ENCODE measurements at regions not wholly inside any gene's neighbourhood (a gene's known extent, or its start where the extent isn't known, plus 50 kb on each side); places are given as distances from the start of the nearest gene placed in this dataset.
A peak's percentile ranks its signal among the peaks of the same experiment; 100 is the strongest.

GRCh38 chr6:21710216-21710615 lies 116.7 kb downstream of the SOX4 start:
- FAIRE-seq (no peak), DNase-seq (ENCODE audit: low read depth) (no peak)
- Histone ChIP-seq H3K4me3 (ENCODE audit: low read depth, low read length) (no peak overlapping the region), H3K27me3 (ENCODE audit: control insufficient read depth, insufficient read depth, low read length) (no peaks in the 10 kb centered on the region), H3K36me3 (ENCODE audit: control insufficient read depth, insufficient read depth, low read length) (no peaks in the 10 kb centered on the region)
- TF ChIP-seq, protein P1, sequence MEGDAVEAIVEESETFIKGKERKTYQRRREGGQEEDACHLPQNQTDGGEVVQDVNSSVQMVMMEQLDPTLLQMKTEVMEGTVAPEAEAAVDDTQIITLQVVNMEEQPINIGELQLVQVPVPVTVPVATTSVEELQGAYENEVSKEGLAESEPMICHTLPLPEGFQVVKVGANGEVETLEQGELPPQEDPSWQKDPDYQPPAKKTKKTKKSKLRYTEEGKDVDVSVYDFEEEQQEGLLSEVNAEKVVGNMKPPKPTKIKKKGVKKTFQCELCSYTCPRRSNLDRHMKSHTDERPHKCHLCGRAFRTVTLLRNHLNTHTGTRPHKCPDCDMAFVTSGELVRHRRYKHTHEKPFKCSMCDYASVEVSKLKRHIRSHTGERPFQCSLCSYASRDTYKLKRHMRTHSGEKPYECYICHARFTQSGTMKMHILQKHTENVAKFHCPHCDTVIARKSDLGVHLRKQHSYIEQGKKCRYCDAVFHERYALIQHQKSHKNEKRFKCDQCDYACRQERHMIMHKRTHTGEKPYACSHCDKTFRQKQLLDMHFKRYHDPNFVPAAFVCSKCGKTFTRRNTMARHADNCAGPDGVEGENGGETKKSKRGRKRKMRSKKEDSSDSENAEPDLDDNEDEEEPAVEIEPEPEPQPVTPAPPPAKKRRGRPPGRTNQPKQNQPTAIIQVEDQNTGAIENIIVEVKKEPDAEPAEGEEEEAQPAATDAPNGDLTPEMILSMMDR (IDR thresholded peaks at IDR 0.05; ENCODE audit: insufficient read depth, low read length, severe bottlenecking), result no peak

GRCh38 chr6:21710908-21711627 lies 117.5 kb downstream of the SOX4 start:
- FAIRE-seq, result no peak
- TF ChIP-seq, protein P1 (IDR thresholded peaks at IDR 0.05; ENCODE audit: insufficient read depth, low read length, severe bottlenecking), result no peak

DNA sequence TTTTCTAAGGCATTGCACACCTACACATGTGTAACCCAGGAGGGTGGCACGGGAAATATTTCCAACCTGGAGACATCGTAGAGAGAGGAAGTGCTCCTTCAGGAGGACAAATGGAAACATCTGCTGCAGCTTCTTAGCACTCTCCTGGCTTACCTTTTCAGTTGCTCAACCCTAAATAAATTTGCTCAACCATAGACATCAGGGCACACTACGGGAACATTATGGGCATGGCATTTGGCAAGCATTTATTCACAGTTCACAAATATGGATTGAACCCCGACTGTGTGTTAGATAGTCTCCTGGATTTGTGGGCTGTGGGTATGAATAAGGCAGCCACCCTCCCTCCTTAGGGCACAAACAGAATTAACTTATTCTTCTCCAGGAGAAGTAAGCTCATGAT lies 118.7 kb downstream of the SOX4 start:
- FAIRE-seq (no peak), DNase-seq (ENCODE audit: low read depth) (no peak)
- TF ChIP-seq, protein P1 (IDR thresholded peaks at IDR 0.05; ENCODE audit: insufficient read depth, low read length, severe bottlenecking), result no peak
- no peaks in the 10 kb centered on the region for H3K36me3 ChIP-seq (ENCODE audit: control insufficient read depth, insufficient read depth, low read length)
- no peak overlapping the region for H3K4me3 ChIP-seq (ENCODE audit: low read depth, low read length)
- H3K27me3 ChIP-seq (ENCODE audit: control insufficient read depth, insufficient read depth, low read length), result no peaks in the 10 kb centered on the region

More at GRCh38 chr6:21710908-21711627, 117.5 kb downstream of the SOX4 start:
- H3K27me3 ChIP-seq (ENCODE audit: control insufficient read depth, insufficient read depth, low read length), result no peaks in the 10 kb centered on the region
- H3K36me3 ChIP-seq (ENCODE audit: control insufficient read depth, insufficient read depth, low read length), result no peaks in the 10 kb centered on the region
- no peak for DNase-seq (ENCODE audit: low read depth)
- no peak overlapping the region for H3K4me3 ChIP-seq (ENCODE audit: low read depth, low read length)

GRCh38 chr6:21713481-21713880 lies 119.9 kb downstream of the SOX4 start:
- TF ChIP-seq, protein P1 (IDR thresholded peaks at IDR 0.05; ENCODE audit: insufficient read depth, low read length, severe bottlenecking), result no peak
- FAIRE-seq (no peak), DNase-seq (ENCODE audit: low read depth) (peak; percentile 7)
- H3K4me3 ChIP-seq (ENCODE audit: low read depth, low read length), result no peak overlapping the region
- H3K27me3 ChIP-seq (ENCODE audit: control insufficient read depth, insufficient read depth, low read length), result no peaks in the 10 kb centered on the region
- no peaks in the 10 kb centered on the region for H3K36me3 ChIP-seq (ENCODE audit: control insufficient read depth, insufficient read depth, low read length)

- TF ChIP-seq, protein P1 (IDR thresholded peaks at IDR 0.05; ENCODE audit: insufficient read depth, low read length, severe bottlenecking), result no peak
- DNase-seq (ENCODE audit: low read depth) (no peak), FAIRE-seq (no peak)
- H3K4me3 ChIP-seq (ENCODE audit: low read depth, low read length), result no peak overlapping the region
- no peaks in the 10 kb centered on the region for H3K36me3 ChIP-seq (ENCODE audit: control insufficient read depth, insufficient read depth, low read length)
- no peaks in the 10 kb centered on the region for H3K27me3 ChIP-seq (ENCODE audit: control insufficient read depth, insufficient read depth, low read length)
These were observed 121.6 kb downstream of the SOX4 start for GRCh38 chr6:21715180-21715579.

- Histone ChIP-seq H3K36me3 (ENCODE audit: control insufficient read depth, insufficient read depth, low read length) (no peaks in the 10 kb centered on the region), H3K27me3 (ENCODE audit: control insufficient read depth, insufficient read depth, low read length) (no peaks in the 10 kb centered on the region), H3K4me3 (ENCODE audit: low read depth, low read length) (no peak overlapping the region)
- TF ChIP-seq, protein P1 (IDR thresholded peaks at IDR 0.05; ENCODE audit: insufficient read depth, low read length, severe bottlenecking), result no peak
- FAIRE-seq (no peak), DNase-seq (ENCODE audit: low read depth) (no peak)
These were observed 129.0 kb downstream of the SOX4 start for GRCh38 chr6:21722510-21722909.

All from bronchial epithelial cell (primary cell).